Osteoblast (primary cell): ENCODE measurements at regions not wholly inside any gene's neighbourhood (a gene's known extent, or its start where the extent isn't known, plus 50 kb on each side); places are given as distances from the start of the nearest gene placed in this dataset.

ENCODE experiments used
- DNase-seq: peaks from one replicate; pipeline ENCODE4 v3.0.0; 2011; ENCODE audit warnings: low spot score, mixed read lengths; ENCODE audit not compliant: insufficient read length; ENCODE audit errors: missing footprints
- H2AFZ ChIP-seq: 2 replicates; pipeline ENCODE4 v1.6.0; 2011; ENCODE audit warnings: mild to moderate bottlenecking, low read length
- H3K27ac ChIP-seq: 2 replicates; pipeline ENCODE4 v1.5.1; 2011; ENCODE audit warnings: mild to moderate bottlenecking, low read depth, low read length, moderate library complexity
- H3K27me3 ChIP-seq: 2 replicates; pipeline ENCODE4 v1.6.0; 2012; ENCODE audit warnings: mild to moderate bottlenecking, control low read depth, inconsistent platforms, low read length, moderate library complexity; ENCODE audit not compliant: insufficient read depth
- H3K36me3 ChIP-seq: 2 replicates; pipeline ENCODE4 v1.5.1; 2011; ENCODE audit warnings: mild to moderate bottlenecking, low read length, control low read depth, moderate library complexity; ENCODE audit not compliant: insufficient read depth
- H3K4me1 ChIP-seq: 2 replicates; pipeline ENCODE4 v1.5.1; 2011; ENCODE audit warnings: mild to moderate bottlenecking, low read length, control low read depth, moderate library complexity; ENCODE audit not compliant: insufficient read depth
- H3K4me2 ChIP-seq: 2 replicates; pipeline ENCODE4 v1.6.0; 2011; ENCODE audit warnings: mild to moderate bottlenecking, low read length; ENCODE audit not compliant: insufficient read depth
- H3K4me3 ChIP-seq: fragments of 200-600 bp; sonication (generic); 3 replicates; pipeline ENCODE4 v1.5.1; 2012; ENCODE audit warnings: mild to moderate bottlenecking, low read length, inconsistent platforms; ENCODE audit not compliant: insufficient read depth
- H3K79me2 ChIP-seq: 2 replicates; pipeline ENCODE4 v1.6.0; 2012; ENCODE audit warnings: mild to moderate bottlenecking, low read length, control low read depth, inconsistent platforms; ENCODE audit not compliant: insufficient read depth
- H3K9me3 ChIP-seq: 2 replicates; pipeline ENCODE4 v1.5.1; 2011; ENCODE audit warnings: low read depth, low read length, control low read depth
- H4K20me1 ChIP-seq: 2 replicates; pipeline ENCODE4 v1.6.0; 2012; ENCODE audit warnings: mild to moderate bottlenecking, low read length, control low read depth; ENCODE audit not compliant: insufficient read depth
- TF ChIP-seq, protein P1 (sequence below): IDR thresholded peaks from 2 replicates; pipeline ENCODE4 v1.5.1; 2011; ENCODE audit warnings: mild to moderate bottlenecking, low read depth, low read length, moderate library complexity; ENCODE audit errors: extremely low read depth

DNA sequence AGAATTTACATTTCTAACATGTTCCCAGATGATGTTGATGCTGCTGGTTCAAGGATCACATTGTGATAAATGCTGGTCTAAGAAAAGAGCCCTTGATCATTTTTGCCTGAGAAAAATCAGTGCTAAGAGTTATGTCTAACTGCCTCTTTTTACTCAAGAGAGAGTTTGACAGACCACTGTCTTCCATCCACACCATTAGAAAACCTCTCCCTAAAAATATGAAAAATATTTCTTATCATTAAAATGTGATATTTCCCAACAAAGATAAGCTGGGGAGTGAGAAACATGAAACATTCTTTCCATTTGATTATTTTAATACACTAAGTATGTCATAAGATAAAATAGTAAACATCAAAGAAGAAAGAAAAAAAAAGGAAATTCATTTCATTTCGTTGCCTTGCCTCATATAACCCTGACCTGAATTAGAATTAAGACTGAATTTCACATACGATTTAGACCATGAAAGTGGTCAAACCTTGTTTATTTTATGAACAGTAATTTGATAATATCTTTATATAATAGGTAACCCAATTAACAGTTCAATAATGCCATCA lies 471.8 kb upstream of the ARHGEF26 start:
- Histone ChIP-seq H3K36me3 (no peaks in the 10 kb centered on the region), H2AFZ (no peak overlapping the region), H3K27ac (no peak overlapping the region), H3K27me3 (no peaks in the 10 kb centered on the region), H3K79me2 (no peaks in the 10 kb centered on the region), H3K4me2 (no peak overlapping the region), H3K4me1 (no peaks in the 10 kb centered on the region), H3K4me3 (no peak overlapping the region), H4K20me1 (no peaks in the 10 kb centered on the region), H3K9me3 (no peaks in the 10 kb centered on the region)
- TF ChIP-seq, protein P1, sequence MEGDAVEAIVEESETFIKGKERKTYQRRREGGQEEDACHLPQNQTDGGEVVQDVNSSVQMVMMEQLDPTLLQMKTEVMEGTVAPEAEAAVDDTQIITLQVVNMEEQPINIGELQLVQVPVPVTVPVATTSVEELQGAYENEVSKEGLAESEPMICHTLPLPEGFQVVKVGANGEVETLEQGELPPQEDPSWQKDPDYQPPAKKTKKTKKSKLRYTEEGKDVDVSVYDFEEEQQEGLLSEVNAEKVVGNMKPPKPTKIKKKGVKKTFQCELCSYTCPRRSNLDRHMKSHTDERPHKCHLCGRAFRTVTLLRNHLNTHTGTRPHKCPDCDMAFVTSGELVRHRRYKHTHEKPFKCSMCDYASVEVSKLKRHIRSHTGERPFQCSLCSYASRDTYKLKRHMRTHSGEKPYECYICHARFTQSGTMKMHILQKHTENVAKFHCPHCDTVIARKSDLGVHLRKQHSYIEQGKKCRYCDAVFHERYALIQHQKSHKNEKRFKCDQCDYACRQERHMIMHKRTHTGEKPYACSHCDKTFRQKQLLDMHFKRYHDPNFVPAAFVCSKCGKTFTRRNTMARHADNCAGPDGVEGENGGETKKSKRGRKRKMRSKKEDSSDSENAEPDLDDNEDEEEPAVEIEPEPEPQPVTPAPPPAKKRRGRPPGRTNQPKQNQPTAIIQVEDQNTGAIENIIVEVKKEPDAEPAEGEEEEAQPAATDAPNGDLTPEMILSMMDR, result no peak
- DNase-seq, result no peak

DNA sequence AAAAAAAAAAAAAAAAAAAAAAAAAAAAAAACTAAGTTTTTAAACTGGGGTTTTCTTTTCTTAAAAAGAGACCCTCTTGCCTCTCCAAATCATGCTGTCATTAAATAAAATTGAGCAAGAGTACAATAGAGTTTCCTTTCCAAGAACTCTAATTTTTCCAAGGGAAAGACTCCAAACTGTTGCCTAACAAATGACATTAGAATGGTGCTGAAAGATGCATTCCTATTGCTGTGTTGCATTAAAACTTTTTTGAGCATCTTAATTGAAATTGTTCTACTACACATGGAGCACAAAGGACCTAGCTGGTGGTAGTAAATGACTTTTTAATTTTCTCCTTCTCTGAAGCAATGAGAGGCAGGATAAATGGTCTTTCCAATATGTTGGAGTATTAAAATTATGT lies 469.1 kb upstream of the ARHGEF26 start:
- Histone ChIP-seq H3K9me3 (no peaks in the 10 kb centered on the region), H3K4me1 (no peaks in the 10 kb centered on the region), H3K36me3 (no peaks in the 10 kb centered on the region), H3K4me2 (no peak overlapping the region), H3K4me3 (no peak overlapping the region), H4K20me1 (no peaks in the 10 kb centered on the region), H3K27me3 (no peaks in the 10 kb centered on the region), H3K27ac (no peak overlapping the region), H3K79me2 (no peaks in the 10 kb centered on the region), H2AFZ (no peak overlapping the region)
- TF ChIP-seq, protein P1, result no peak
- no peak for DNase-seq

DNA sequence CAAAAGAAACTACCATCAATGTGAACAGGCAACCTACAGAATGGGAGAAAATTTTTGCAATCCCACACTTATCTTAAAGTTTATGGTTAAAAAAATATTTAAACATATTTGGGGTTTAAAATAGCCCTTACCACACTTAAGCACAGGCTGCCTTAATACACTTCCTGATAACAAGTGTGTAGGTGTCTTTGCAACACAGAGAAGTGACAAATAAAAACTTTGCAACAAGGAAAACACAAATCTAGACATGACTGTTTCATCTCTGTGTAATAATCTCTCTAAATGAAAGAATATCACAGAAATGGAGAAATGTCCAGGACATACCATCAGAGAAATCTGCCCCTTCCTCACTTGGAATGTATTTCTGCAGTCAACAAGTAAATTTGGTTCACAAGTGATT lies 464.1 kb upstream of the ARHGEF26 start:
- Histone ChIP-seq H3K4me2 (no peak overlapping the region), H3K27ac (no peak overlapping the region), H3K4me1 (no peaks in the 10 kb centered on the region), H3K36me3 (no peaks in the 10 kb centered on the region), H4K20me1 (no peaks in the 10 kb centered on the region), H2AFZ (no peak overlapping the region), H3K4me3 (no peak overlapping the region), H3K79me2 (no peaks in the 10 kb centered on the region), H3K9me3 (no peaks in the 10 kb centered on the region), H3K27me3 (no peaks in the 10 kb centered on the region)
- no peak for DNase-seq
- TF ChIP-seq, protein P1, result no peak

DNA sequence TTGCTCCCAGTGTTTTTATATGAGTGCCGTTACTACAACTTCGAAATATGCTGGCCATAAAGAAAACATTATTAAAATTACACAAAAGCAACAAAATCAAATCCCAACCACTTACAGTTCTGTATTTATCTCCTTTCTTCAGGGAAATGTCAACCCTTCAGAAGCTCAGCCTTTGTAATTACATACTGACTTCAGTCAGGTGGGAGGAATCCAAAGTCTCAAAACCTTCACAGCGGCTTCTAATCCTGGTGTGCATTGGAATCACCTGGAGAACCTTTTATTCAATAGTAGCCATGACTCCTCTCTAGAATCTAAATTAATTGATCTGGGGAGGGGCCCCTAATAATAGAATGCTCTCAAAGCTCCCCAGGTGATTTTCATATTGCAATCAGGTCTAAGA lies 463.7 kb upstream of the ARHGEF26 start:
- no peak overlapping the region for H3K4me3 ChIP-seq
- no peak overlapping the region for H3K4me2 ChIP-seq
- H3K79me2 ChIP-seq, result no peaks in the 10 kb centered on the region
- no peak overlapping the region for H2AFZ ChIP-seq
- no peak overlapping the region for H3K27ac ChIP-seq
- H3K27me3 ChIP-seq, result no peaks in the 10 kb centered on the region
- H3K9me3 ChIP-seq, result no peaks in the 10 kb centered on the region
- no peak for DNase-seq
- TF ChIP-seq, protein P1, result no peak
- H3K4me1 ChIP-seq, result no peaks in the 10 kb centered on the region
- no peaks in the 10 kb centered on the region for H4K20me1 ChIP-seq
- no peaks in the 10 kb centered on the region for H3K36me3 ChIP-seq
